ENCODE measurements at regions not wholly inside any gene's neighbourhood (a gene's known extent, or its start where the extent isn't known, plus 50 kb on each side); places are given as distances from the start of the nearest gene placed in this dataset.

DNA sequence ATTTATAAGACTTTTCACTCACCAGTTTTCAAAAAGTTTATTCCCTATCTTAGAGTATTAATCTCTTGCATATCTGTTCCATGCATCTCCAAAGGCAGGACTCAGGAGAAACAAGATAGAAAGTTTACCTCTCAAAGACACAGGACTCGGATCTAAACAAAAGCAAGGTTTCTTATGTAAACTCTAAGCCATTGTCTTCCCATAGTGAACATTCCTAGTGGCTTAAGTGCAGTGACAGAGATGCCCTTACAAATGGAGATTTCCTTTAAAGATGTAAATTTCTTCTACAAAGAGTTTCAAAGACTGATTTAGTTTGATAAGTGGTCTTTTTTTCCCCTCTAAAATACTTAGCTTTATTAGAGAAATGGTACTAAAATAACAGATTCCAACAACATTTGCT lies 209.8 kb downstream of the ACTR3B start:
- intact Hi-C loops (cut with micrococcal nuclease): no loop called here
- Histone ChIP-seq H3K27ac (replicated peaks) (no peak overlapping the region), H3K27me3 (ENCODE audit: low read depth) (no peaks in the 10 kb centered on the region), H3K4me1 (no peaks in the 10 kb centered on the region), H3K4me3 (no peak overlapping the region), H3K36me3 (no peaks in the 10 kb centered on the region), H3K9me3 (replicated peaks) (peaks cover 26% of the 10 kb centered on the region)
- DNase-seq: no peak
- TF ChIP-seq, protein P1, sequence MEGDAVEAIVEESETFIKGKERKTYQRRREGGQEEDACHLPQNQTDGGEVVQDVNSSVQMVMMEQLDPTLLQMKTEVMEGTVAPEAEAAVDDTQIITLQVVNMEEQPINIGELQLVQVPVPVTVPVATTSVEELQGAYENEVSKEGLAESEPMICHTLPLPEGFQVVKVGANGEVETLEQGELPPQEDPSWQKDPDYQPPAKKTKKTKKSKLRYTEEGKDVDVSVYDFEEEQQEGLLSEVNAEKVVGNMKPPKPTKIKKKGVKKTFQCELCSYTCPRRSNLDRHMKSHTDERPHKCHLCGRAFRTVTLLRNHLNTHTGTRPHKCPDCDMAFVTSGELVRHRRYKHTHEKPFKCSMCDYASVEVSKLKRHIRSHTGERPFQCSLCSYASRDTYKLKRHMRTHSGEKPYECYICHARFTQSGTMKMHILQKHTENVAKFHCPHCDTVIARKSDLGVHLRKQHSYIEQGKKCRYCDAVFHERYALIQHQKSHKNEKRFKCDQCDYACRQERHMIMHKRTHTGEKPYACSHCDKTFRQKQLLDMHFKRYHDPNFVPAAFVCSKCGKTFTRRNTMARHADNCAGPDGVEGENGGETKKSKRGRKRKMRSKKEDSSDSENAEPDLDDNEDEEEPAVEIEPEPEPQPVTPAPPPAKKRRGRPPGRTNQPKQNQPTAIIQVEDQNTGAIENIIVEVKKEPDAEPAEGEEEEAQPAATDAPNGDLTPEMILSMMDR (IDR thresholded peaks at IDR 0.05; ENCODE audit: borderline replicate concordance): no peak

DNA sequence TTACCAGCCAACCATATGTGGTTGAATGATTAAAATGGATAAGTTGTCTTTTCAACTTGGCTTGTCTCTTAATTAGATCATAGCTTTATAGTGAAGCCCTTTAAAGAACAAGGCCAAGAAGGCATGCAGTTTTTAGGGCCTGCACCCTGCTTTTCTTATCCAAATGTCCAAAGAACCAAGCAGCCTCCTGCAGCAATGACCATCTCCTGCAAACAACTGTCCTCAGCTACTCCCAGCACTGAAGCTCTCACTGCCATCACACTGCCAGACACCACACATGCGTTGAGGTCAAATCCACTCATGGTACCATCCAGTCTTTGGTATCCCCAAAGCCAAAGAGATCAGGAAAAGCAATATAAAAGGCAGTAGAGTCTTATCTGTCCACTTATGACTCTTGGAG lies 210.3 kb downstream of the ACTR3B start:
- Histone ChIP-seq H3K9me3 (replicated peaks) (peaks cover 23% of the 10 kb centered on the region), H3K4me3 (no peak overlapping the region), H3K4me1 (no peaks in the 10 kb centered on the region), H3K36me3 (no peaks in the 10 kb centered on the region), H3K27ac (replicated peaks) (no peak overlapping the region), H3K27me3 (ENCODE audit: low read depth) (no peaks in the 10 kb centered on the region)
- TF ChIP-seq, protein P1 (IDR thresholded peaks at IDR 0.05; ENCODE audit: borderline replicate concordance): no peak
- DNase-seq: no peak
- intact Hi-C loops (cut with micrococcal nuclease): no loop called here

DNA sequence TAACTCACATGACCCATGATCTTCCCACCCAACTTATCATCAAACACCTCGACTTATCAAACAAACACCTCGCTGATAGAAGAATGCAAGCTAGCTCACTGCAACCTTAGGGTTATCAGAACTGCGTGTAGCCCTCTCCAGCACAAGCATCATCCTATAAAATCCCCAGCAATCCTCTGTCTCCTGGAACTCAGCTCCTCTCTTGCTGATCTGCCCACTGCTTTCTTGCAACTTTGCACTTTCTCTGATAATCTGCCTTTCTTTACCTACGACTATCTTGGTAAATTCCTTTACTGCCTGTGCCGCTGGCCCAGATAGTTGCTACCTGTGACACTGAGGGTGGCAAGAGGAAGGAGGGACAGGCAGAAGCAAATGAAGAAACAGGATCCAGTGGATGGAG lies 210.9 kb downstream of the ACTR3B start:
- H3K9me3 ChIP-seq (replicated peaks): peaks cover 23% of the 10 kb centered on the region

DNA sequence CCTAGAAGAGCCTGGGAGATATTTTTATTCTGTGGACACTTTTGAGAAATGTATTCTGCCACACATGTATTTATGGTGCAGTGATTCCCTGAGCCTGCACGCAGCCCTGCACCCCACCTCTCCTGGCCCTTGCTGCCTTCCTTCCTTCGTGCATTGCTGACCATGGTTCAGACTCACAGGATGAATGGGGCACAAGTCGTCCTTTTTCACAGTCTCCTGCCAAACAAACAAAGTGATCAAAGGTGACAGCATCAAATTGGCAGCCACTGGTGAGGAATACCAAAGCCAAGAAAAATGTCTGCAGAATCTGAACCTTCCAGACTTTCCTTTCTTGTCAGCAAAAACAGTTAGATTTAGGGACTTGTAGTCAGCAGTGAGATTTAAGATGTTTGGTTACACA lies 215.0 kb downstream of the ACTR3B start:
- Histone ChIP-seq H3K4me1 (no peaks in the 10 kb centered on the region), H3K4me3 (no peak overlapping the region), H3K27ac (replicated peaks) (no peak overlapping the region), H3K27me3 (ENCODE audit: low read depth) (no peaks in the 10 kb centered on the region), H3K36me3 (no peaks in the 10 kb centered on the region), H3K9me3 (replicated peaks) (no peaks in the 10 kb centered on the region)
- intact Hi-C loops (cut with micrococcal nuclease): no loop called here
- TF ChIP-seq, protein P1 (IDR thresholded peaks at IDR 0.05; ENCODE audit: borderline replicate concordance): no peak
- no peak for DNase-seq

More for the DNA sequence above, 210.9 kb downstream of the ACTR3B start:
- intact Hi-C loops (cut with micrococcal nuclease): no loop called here
- TF ChIP-seq, protein P1 (IDR thresholded peaks at IDR 0.05; ENCODE audit: borderline replicate concordance): no peak
- Histone ChIP-seq H3K27me3 (ENCODE audit: low read depth) (no peaks in the 10 kb centered on the region), H3K27ac (replicated peaks) (no peak overlapping the region), H3K36me3 (no peaks in the 10 kb centered on the region), H3K4me3 (no peak overlapping the region), H3K4me1 (no peaks in the 10 kb centered on the region)
- DNase-seq: no peak

DNA sequence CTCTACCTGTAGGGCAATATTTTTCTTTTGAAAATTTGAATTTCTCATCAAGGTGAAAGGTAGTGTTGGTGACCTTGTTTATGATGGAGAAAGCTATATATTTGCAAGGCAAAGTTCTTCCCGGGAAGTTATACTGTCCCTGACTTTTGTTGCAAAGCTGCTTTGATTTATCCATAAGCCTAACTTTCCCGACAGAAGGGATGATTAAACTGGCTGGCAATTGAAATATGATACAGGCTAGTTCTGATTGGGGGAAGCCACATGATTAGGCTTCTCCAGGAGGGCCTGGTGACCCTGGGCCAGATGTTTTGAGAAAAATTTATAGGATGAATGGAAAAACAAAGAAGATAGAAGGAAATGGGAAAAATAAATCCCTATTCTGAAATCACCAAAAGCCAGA lies 215.5 kb downstream of the ACTR3B start:
- TF ChIP-seq, protein P1 (IDR thresholded peaks at IDR 0.05; ENCODE audit: borderline replicate concordance): no peak
- Histone ChIP-seq H3K27ac (replicated peaks) (no peak overlapping the region), H3K27me3 (ENCODE audit: low read depth) (no peaks in the 10 kb centered on the region), H3K36me3 (no peaks in the 10 kb centered on the region), H3K4me1 (no peaks in the 10 kb centered on the region), H3K4me3 (no peak overlapping the region), H3K9me3 (replicated peaks) (no peaks in the 10 kb centered on the region)
- intact Hi-C loops (cut with micrococcal nuclease): no loop called here
- DNase-seq: no peak

DNA sequence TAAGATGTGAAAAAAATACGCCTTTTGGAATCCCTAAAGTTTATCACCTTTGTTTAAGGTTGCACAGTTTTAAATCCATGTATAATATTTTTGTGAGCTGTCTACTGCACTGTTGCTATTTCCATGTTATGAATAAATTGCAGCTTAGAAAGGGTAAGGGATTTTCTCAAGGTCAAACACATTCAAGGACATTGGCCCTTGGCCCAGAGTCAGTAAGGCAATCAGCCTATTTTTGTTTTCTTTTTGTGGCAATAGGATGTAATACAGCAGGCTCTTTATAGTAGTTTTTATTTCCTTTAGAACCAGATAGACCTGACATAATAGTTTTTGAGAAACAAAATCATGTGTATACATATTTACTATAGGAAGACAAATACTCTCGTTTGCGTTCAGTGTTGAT lies 219.8 kb downstream of the ACTR3B start:
- Histone ChIP-seq H3K27ac (replicated peaks) (no peak overlapping the region), H3K36me3 (no peaks in the 10 kb centered on the region), H3K27me3 (ENCODE audit: low read depth) (peaks cover 4% of the 10 kb centered on the region), H3K4me3 (no peak overlapping the region), H3K9me3 (replicated peaks) (no peaks in the 10 kb centered on the region), H3K4me1 (no peaks in the 10 kb centered on the region)
- TF ChIP-seq, protein P1 (IDR thresholded peaks at IDR 0.05; ENCODE audit: borderline replicate concordance): no peak
- DNase-seq: no peak
- intact Hi-C loops (cut with micrococcal nuclease): no loop called here
